GM12873 (cell line): ENCODE measurements at regions not wholly inside any gene's neighbourhood (a gene's known extent, or its start where the extent isn't known, plus 50 kb on each side); places are given as distances from the start of the nearest gene placed in this dataset.

Experiments used
- TF ChIP-seq, protein P1 (sequence below): IDR thresholded peaks from 2 replicates; pipeline ENCODE4 v1.5.1; 2012; ENCODE audit warnings: low read depth, mild to moderate bottlenecking, moderate library complexity, low read length, control low read depth; ENCODE audit not compliant: insufficient read depth; ENCODE audit errors: missing control alignments

DNA sequence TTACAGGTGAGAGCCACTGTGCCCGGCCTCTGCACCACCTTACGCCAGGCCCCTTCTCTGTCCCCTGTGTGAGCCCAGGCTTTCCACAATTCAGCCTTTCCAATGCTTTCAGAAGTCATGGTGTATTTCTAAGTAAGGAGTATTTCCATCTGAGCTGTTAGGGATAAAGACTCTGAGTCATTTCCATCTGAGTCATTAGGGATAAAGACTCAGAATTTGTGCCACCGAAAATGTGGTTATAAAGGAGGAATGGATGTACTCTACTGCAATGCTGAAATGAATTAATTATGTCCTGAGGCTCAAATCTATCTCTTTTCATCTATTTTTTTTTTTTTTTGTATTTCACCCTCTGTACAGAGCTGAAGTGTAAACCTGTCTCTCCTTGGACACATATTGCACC is 84.0 kb downstream of the GATA3 start:
- TF ChIP-seq, protein P1, sequence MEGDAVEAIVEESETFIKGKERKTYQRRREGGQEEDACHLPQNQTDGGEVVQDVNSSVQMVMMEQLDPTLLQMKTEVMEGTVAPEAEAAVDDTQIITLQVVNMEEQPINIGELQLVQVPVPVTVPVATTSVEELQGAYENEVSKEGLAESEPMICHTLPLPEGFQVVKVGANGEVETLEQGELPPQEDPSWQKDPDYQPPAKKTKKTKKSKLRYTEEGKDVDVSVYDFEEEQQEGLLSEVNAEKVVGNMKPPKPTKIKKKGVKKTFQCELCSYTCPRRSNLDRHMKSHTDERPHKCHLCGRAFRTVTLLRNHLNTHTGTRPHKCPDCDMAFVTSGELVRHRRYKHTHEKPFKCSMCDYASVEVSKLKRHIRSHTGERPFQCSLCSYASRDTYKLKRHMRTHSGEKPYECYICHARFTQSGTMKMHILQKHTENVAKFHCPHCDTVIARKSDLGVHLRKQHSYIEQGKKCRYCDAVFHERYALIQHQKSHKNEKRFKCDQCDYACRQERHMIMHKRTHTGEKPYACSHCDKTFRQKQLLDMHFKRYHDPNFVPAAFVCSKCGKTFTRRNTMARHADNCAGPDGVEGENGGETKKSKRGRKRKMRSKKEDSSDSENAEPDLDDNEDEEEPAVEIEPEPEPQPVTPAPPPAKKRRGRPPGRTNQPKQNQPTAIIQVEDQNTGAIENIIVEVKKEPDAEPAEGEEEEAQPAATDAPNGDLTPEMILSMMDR = no peak

DNA sequence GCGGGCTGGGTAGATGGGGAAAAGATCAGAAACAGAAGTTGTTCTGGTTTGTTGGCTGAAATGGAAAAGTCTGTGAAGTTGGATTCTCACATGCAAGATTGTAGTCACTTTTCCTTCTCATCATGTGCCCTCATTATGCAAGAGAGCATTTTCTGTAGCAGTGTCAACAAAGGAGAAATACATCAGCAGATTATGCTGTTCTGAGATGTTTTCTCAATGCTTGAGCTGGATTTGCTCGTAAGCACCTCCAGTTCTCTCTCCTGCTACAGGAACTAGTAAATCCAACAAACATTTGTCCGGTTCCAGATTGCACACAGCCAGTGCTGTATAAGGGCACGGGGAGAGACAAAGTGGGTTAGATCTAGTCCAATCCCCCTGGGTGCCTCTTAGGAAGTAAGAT is 90.0 kb downstream of the GATA3 start:
- TF ChIP-seq, protein P1 = no peak

DNA sequence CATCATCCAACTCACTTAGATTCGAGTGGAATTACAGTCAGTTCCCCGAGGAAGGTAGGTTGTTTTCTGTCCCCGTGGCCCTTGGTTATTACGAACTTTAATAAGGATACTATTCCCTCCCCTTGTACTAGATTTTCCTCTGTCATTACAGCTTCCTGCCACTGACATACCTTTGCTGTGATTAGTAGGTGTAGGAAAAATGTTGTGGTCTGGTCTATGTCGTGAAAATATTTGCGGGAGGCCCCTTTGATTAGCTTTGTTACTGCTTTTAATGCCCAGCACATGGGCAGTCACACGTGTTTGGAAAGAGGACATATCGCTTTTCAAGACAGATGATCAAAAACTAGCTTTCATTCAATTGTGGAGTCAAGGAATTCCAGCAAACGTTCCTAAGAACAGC is 92.2 kb downstream of the GATA3 start:
- TF ChIP-seq, protein P1 = no peak

DNA sequence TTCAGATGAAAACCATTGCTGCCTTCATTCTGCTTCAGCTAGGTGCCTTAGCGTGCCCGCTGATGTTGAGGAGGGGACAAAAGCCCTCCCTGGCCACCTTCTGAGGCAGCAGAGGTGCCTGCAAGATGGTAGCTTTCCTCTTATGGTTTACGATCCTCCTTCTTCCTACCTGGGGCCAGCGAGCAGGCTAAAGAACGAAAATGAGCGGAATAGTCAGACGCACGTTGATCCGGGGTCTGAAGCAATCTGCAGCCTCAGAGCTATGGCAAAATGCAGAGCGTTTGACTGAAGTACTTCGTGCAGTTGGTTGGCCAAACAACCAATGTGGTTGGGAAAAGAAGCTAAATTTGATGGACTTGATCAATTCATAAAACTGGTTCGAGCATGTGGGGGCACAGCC is 95.5 kb downstream of the GATA3 start:
- TF ChIP-seq, protein P1 = no peak

DNA sequence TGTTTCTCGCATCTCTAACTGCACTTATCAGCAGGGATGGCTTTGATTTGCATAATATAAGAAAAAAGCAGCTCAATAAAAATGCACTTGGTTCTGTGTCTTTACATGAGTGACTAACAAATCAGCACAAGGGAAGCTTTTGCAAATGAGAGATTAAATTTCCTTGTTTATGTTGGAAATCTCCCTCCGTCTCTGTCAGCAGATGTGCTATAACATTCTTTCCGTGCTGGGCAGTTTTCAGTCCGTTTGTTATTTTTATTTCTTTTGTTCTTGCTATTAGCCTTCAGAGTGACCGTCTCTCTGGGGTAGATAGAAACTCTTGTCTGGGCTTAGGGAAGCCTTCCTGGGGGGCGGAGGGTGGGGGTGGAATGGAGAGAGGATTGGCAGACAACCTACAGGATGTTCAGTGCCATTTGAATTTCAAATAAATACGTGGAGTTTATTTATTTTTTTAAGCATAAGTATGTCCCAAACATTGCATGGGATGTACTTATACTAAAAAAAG is 96.0 kb downstream of the GATA3 start:
- TF ChIP-seq, protein P1 = no peak

DNA sequence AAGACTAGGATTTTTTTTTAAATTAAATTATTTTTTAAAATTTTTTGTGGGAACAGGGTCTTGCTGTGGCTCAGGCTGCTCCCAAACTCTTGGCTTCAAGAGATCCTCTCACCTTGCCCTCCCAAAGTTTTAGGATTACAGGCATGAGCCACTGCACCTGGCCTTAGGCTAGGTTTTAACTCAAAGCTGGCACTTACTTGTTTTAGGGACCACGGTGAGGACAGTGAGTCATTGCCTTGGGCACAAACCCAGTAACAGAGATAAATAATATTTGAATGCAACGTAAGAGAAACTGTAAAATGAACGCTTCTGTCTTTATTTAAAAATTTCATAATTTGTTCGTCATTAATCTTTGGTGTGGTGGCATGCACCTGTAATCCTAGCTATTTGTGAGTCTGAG is 96.6 kb downstream of the GATA3 start:
- TF ChIP-seq, protein P1 = no peak

DNA sequence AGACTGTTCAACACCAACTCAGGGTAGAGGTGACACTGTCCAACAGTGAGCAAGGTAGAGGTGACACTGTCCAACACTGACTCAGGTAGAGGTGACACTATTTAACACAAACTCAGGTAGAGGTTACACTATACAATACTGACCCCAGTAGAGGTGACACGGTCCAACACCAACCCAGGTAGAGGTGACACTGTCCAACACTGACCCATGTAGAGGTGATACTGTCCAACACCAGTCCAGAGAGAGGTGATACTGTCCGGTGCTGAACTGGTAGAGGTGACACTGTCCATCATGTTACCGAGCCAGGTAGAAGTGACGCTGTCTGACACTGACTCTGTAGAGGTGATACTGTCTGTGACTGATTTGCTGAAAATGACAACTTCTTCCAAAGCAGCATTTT is 102.4 kb downstream of the GATA3 start:
- TF ChIP-seq, protein P1 = no peak
